IMR-90 (cell line): ENCODE measurements at regions not wholly inside any gene's neighbourhood (a gene's known extent, or its start where the extent isn't known, plus 50 kb on each side); places are given as distances from the start of the nearest gene placed in this dataset.

Source experiments
- ATAC-seq: fragments of 200-7000 bp; cut with Tn5 transposase; 2 replicates; pipeline ENCODE4 v1.9.1; 2020; ENCODE audit warnings: low read depth, mild to moderate bottlenecking, moderate library complexity
- BruUV-seq: library from RNA; stranded (reverse); fragments of 400-500 nt; replicated peaks from 2 replicates; lab custom pipeline; 2021; lab: Mats Ljungman, UMichigan
- CTCF ChIA-PET: fragments of 300-600 bp; formaldehyde crosslinking; extraction: SDS; loops from one replicate; lab custom pipeline; 2021; ENCODE audit warnings: antibody characterized with exemption; lab: Yijun Ruan, JAX
- POLR2A ChIA-PET: fragments of 300-600 bp; sonication (Branson Sonifier 250); formaldehyde crosslinking; loops from one replicate; lab custom pipeline; 2022; ENCODE audit warnings: antibody characterized with exemption; ENCODE audit not compliant: unreplicated experiment; lab: Charles Lee
- DNase-seq: peaks from one replicate; pipeline ENCODE4 v3.0.0; 2013
- H2AFZ ChIP-seq: replicated peaks from 2 replicates; pipeline ENCODE3; 2013; ENCODE audit warnings: low read length, mild to moderate bottlenecking; ENCODE audit not compliant: poor library complexity
- H2AK5ac ChIP-seq: 2 replicates; pipeline ENCODE4 v1.6.1; 2013; ENCODE audit warnings: low read depth, low read length, inconsistent platforms
- H2AK9ac ChIP-seq: replicated peaks from 2 replicates; pipeline ENCODE3; 2013; ENCODE audit warnings: mild to moderate bottlenecking, low read depth, low read length, moderate library complexity; ENCODE audit not compliant: poor library complexity
- H2BK120ac ChIP-seq: 2 replicates; pipeline ENCODE4 v1.6.1; 2013; ENCODE audit warnings: low read depth, low read length, inconsistent platforms
- H2BK15ac ChIP-seq: 3 replicates; pipeline ENCODE4 v1.6.1; 2013; ENCODE audit warnings: low read depth, low read length, inconsistent platforms
- H2BK20ac ChIP-seq: 2 replicates; pipeline ENCODE4 v1.6.1; 2013; ENCODE audit warnings: low read depth, mild to moderate bottlenecking, inconsistent platforms, low read length, moderate library complexity
- H2BK5ac ChIP-seq: 2 replicates; pipeline ENCODE4 v1.6.1; 2013; ENCODE audit warnings: mild to moderate bottlenecking, low read depth, low read length, inconsistent platforms; ENCODE audit not compliant: poor library complexity, severe bottlenecking
- H3K14ac ChIP-seq: replicated peaks from 2 replicates; pipeline ENCODE4 v1.6.1; 2013; ENCODE audit warnings: low read depth, low read length, inconsistent platforms
- H3K18ac ChIP-seq: 2 replicates; pipeline ENCODE4 v1.6.1; 2013; ENCODE audit warnings: low read depth, low read length, control low read depth
- H3K23ac ChIP-seq: 2 replicates; pipeline ENCODE4 v1.6.1; 2013; ENCODE audit warnings: low read depth, low read length, inconsistent platforms
- H3K27ac ChIP-seq: 2 replicates; pipeline ENCODE4 v1.5.1; 2013; ENCODE audit warnings: mild to moderate bottlenecking, control low read depth, low read length; ENCODE audit not compliant: insufficient read depth
- H3K27me3 ChIP-seq: 2 replicates; pipeline ENCODE4 v1.6.1; 2013; ENCODE audit warnings: low read length; ENCODE audit not compliant: control insufficient read depth, insufficient read depth
- H3K36me3 ChIP-seq: 2 replicates; pipeline ENCODE4 v1.6.1; 2013; ENCODE audit warnings: low read length, mixed read lengths; ENCODE audit not compliant: control insufficient read depth, insufficient read depth
- H3K4ac ChIP-seq: 2 replicates; pipeline ENCODE4 v1.6.1; 2013; ENCODE audit warnings: low read depth, low read length, inconsistent platforms
- H3K4me1 ChIP-seq: 2 replicates; pipeline ENCODE4 v1.6.1; 2013; ENCODE audit warnings: low read length, mixed read lengths; ENCODE audit not compliant: control insufficient read depth, insufficient read depth
- H3K4me2 ChIP-seq: 2 replicates; pipeline ENCODE4 v1.6.1; 2013; ENCODE audit warnings: low read depth, mild to moderate bottlenecking, control low read depth, low read length, moderate library complexity
- H3K4me3 ChIP-seq: 2 replicates; pipeline ENCODE4 v1.5.1; 2013; ENCODE audit warnings: low read depth, mild to moderate bottlenecking, control low read depth, low read length, moderate library complexity; ENCODE audit not compliant: insufficient read depth
- H3K56ac ChIP-seq: 2 replicates; pipeline ENCODE4 v1.6.1; 2013; ENCODE audit warnings: low read length, inconsistent platforms; ENCODE audit not compliant: insufficient read depth; ENCODE audit errors: extremely low read depth
- H3K79me1 ChIP-seq, 2 experiments: 2 replicates each; pipeline ENCODE4 v1.6.1; 2013; ENCODE audit warnings: low read length in 2 of 2, inconsistent platforms in 1 of 2, low read depth in 1 of 2
- H3K9ac ChIP-seq: 2 replicates; pipeline ENCODE4 v1.6.1; 2013; ENCODE audit warnings: low read depth, low read length, control low read depth
- H3K9me1 ChIP-seq: 2 replicates; pipeline ENCODE4 v1.6.1; 2013; ENCODE audit warnings: low read length, inconsistent platforms; ENCODE audit not compliant: insufficient read depth
- H3K9me3 ChIP-seq: 2 replicates; pipeline ENCODE4 v1.6.1; 2013; ENCODE audit warnings: low read length; ENCODE audit not compliant: control insufficient read depth, insufficient read depth
- H4K20me1 ChIP-seq: 2 replicates; pipeline ENCODE4 v1.6.1; 2013; ENCODE audit warnings: low read length, inconsistent platforms; ENCODE audit not compliant: insufficient read depth
- H4K5ac ChIP-seq: 2 replicates; pipeline ENCODE4 v1.6.1; 2013; ENCODE audit warnings: mild to moderate bottlenecking, low read depth, low read length, control low read depth
- H4K8ac ChIP-seq, 2 experiments: 2 replicates each; pipeline ENCODE4 v1.6.1; 2013; ENCODE audit warnings: low read depth in 2 of 2, low read length in 2 of 2, control low read depth in 1 of 2, inconsistent platforms in 1 of 2
- H4K91ac ChIP-seq: 2 replicates; pipeline ENCODE4 v1.6.1; 2013; ENCODE audit warnings: low read depth, low read length, inconsistent platforms; ENCODE audit not compliant: insufficient read depth
- BHLHE40 ChIP-seq: fragments of 150-350 bp; IDR thresholded peaks from 2 replicates; pipeline ENCODE4 v1.6.1; 2016; ENCODE audit warnings: mild to moderate bottlenecking, low read depth, low read length
- CTCF ChIP-seq: conservative IDR thresholded peaks from 2 replicates; pipeline ENCODE4 v1.5.1; 2012; ENCODE audit warnings: mild to moderate bottlenecking, low read depth, low read length, improper control_type of control experiment
- FOS ChIP-seq: fragments of 150-350 bp; IDR thresholded peaks from 2 replicates; pipeline ENCODE4 v1.6.1; 2016; ENCODE audit warnings: low read depth, low read length
- MAFK ChIP-seq: IDR thresholded peaks from 2 replicates; pipeline ENCODE4 v1.6.1; 2012; ENCODE audit warnings: low read depth, low read length, improper control_type of control experiment
- MXI1 ChIP-seq: IDR thresholded peaks from 2 replicates; pipeline ENCODE4 v1.6.1; 2012; ENCODE audit warnings: low read depth, mild to moderate bottlenecking, low read length, moderate library complexity, borderline replicate concordance
- RAD21 ChIP-seq: IDR thresholded peaks from 2 replicates; pipeline ENCODE4 v1.6.1; 2012; ENCODE audit warnings: low read length, improper control_type of control experiment
- RCOR1 ChIP-seq: IDR thresholded peaks from 2 replicates; pipeline ENCODE4 v1.6.1; 2012; ENCODE audit warnings: mild to moderate bottlenecking, low read length, improper control_type of control experiment; ENCODE audit not compliant: insufficient replicate concordance
- SMC3 ChIP-seq: fragments of 150-350 bp; IDR thresholded peaks from 2 replicates; pipeline ENCODE4 v1.6.1; 2016; ENCODE audit warnings: low read depth, mild to moderate bottlenecking, antibody characterized with exemption, low read length, moderate library complexity
- USF2 ChIP-seq: fragments of 150-350 bp; IDR thresholded peaks from 2 replicates; pipeline ENCODE4 v1.6.1; 2017; ENCODE audit warnings: mild to moderate bottlenecking, antibody characterized with exemption, low read length, low read depth
- WGBS, 2 experiments: methylation state at CpG; one replicate each; pipeline versions ENCODE4 v1.1.5 to v1.1.7; 2013; ENCODE audit warnings: missing lambda C conversion rate in 2 of 2; ENCODE audit not compliant: insufficient read length in 1 of 2; ENCODE audit errors: extremely low coverage in 2 of 2; 5-methylcytosine and 5-hydroxymethylcytosine counted together
- dilution Hi-C: fragments of 300-500 bp; cut with HindIII; formaldehyde crosslinking; loops from one replicate; pipeline ENCODE4 v1.14.3; 2018; ENCODE audit warnings: low sequenced_read_pairs; ENCODE audit not compliant: unreplicated experiment
- in situ Hi-C: fragments of 300-500 bp; cut with MboI; formaldehyde crosslinking; loops from 3 replicates; pipeline ENCODE4 v1.14.3; 2019; ENCODE audit warnings: low sequenced_read_pairs, inconsistent platforms, mixed read lengths
- intact Hi-C: fragments of 100-400 bp; cut with micrococcal nuclease; formaldehyde crosslinking; loops from 2 replicates; pipeline ENCODE4 v1.10.0; 2022

DNA sequence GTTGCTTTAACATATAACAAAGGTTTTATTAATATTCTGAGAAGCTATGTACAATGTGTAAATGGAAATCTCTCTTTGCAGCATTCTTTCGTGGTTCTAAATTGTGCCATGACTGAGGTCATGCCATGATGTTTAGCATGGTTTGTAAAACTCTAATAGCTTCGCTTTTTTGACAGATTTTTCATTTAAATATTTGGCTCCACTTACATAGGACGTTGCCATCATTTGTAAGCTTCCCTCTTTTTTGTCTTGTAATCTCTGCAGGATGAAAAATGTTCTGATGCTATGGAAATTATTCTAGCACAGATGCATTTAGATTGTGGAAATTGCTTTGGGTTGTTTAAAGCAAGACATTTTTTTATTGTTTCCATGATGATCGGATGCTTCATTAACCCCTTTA is 1054.8 kb downstream of the MAT2B start:
- H3K56ac ChIP-seq: no peak overlapping the region
- no peak overlapping the region for H3K4ac ChIP-seq
- H3K14ac ChIP-seq: no peak overlapping the region
- H2AK5ac ChIP-seq: no peak overlapping the region
- no peak overlapping the region for H4K91ac ChIP-seq
- no peak overlapping the region for H3K4me2 ChIP-seq
- H4K5ac ChIP-seq: no peak overlapping the region
- intact Hi-C loops: no loop called here
- no peak overlapping the region for H2BK20ac ChIP-seq
- ChIA-PET POLR2A (no interaction called here), CTCF (no interaction called here)
- H4K8ac ChIP-seq: no peak overlapping the region
- H3K4me3 ChIP-seq: no peak overlapping the region
- no peak overlapping the region for H2BK5ac ChIP-seq
- no peak for TF ChIP-seq SMC3
- TF ChIP-seq MAFK: no peak
- TF ChIP-seq MXI1: no peak
- no peak for TF ChIP-seq RCOR1
- TF ChIP-seq FOS: no peak
- TF ChIP-seq USF2: no peak
- TF ChIP-seq CTCF: no peak
- TF ChIP-seq RAD21: no peak
- no peak for TF ChIP-seq BHLHE40
- no peaks in the 10 kb centered on the region for H3K9me3 ChIP-seq
- H3K9ac ChIP-seq: no peak overlapping the region
- BruUV-seq: no TSS peak
- no peaks in the 10 kb centered on the region for H3K27me3 ChIP-seq
- H3K18ac ChIP-seq: no peak overlapping the region
- no peaks in the 10 kb centered on the region for H3K4me1 ChIP-seq
- in situ Hi-C loops: no loop called here
- WGBS, 2 experiments: no CpG with 5 or more reads among the region's 4 CpGs
- no peak overlapping the region for H2AFZ ChIP-seq
- H3K23ac ChIP-seq: no peak overlapping the region
- H3K27ac ChIP-seq: no peak overlapping the region
- H3K79me1 ChIP-seq: no peaks in the 10 kb centered on the region
- no peaks in the 10 kb centered on the region for H4K20me1 ChIP-seq
- DNase-seq (no peak), ATAC-seq (no peak)
- H2AK9ac ChIP-seq: no peak overlapping the region
- no peaks in the 10 kb centered on the region for H3K9me1 ChIP-seq
- no peak overlapping the region for H2BK120ac ChIP-seq
- H2BK15ac ChIP-seq: no peak overlapping the region
- no peaks in the 10 kb centered on the region for H3K36me3 ChIP-seq
- dilution Hi-C loops: no loop called here
